HG02759 (cell line): ENCODE measurements at regions not wholly inside any gene's neighbourhood (a gene's known extent, or its start where the extent isn't known, plus 50 kb on each side); places are given as distances from the start of the nearest gene placed in this dataset.
A peak's percentile ranks its signal among the peaks of the same experiment; 100 is the strongest.

ENCODE experiments used
- ATAC-seq: cut with Tn5 transposase; IDR thresholded peaks from one replicate; pipeline ENCODE4 v1.9.1; 2021; ENCODE audit warnings: mild to moderate bottlenecking, moderate library complexity; ENCODE audit not compliant: unreplicated experiment

- ATAC-seq, result no peak
Measured at GRCh38 chr12:98243190-98243589, 272.2 kb upstream of the TMPO start.

DNA sequence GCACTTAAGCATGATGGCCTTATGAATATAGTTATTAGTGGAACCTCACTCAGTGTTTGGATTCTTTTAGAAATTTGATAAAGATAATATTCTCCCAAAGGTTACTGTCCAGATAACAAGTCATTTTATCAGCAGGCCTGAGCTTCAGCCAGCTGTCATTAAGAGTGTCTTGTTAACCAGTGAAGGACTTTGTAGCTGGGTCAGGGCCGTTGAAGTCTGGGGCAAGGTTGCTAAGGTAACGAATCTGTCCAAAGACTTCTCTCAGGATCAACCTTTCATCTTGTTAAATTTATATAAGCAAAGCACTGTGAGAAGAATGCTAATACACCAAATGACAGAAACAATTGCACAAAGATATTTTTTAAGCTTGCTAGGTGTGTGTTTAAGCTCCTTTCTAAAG lies 271.3 kb upstream of the TMPO start:
- no peak for ATAC-seq

DNA sequence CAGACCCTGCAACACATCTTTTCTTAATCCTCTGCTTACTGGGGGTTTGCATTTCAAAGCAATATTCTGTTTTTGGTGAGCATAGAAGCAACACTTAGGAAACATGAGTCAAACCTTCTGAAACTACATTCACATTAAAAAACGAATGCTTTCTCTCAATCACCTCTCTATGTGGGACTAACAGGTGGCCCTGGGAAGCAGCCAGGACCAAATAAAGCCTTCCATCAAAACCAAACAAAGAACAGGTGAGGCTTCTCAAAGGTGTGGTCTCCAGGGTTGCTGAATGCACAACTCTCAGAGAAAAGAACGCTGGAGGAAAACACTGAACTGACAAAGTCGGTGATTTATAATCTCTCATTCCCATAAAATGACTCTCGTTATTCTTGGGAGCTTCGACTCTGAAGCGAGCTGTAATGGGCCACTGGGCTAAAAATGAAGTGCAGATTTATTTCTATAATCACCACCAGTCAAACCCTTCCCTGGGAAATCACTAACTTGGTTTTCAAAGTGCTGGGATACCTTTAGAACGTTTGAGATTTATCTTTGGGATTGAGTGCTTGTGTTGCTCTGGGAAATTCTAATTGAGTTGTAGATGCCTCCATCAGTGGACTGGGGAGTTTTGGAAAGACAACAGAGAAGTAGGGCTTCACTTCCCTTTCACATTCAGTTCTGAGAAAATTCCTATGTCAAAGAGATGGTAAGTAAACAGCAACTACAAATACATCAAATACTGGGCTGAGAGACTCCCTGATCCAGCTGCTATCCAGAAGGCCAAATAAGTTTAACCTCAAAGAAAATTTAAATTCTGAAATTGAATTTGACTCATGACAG lies 262.0 kb upstream of the TMPO start:
- no peak for ATAC-seq

DNA sequence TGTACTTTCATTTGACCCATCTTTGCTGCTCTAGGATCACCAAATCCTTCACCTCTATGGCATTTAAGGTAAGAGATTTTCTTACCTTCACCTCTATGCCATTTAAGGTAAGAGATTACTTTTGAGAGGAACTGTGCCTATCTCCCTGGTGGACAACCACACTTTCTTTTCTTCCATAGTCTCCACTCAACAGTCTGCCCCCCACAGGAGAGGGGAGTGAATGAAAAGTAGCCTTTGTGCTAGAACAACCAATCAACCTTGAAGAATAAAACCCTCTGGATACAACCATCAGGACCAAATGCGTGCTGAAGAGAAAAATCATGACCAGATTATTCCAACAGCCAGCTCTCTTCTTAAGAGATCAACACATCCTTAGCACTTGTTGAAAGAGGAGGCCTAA lies 258.6 kb upstream of the TMPO start:
- no peak for ATAC-seq

- ATAC-seq, result no peak
Measured at GRCh38 chr12:98259693-98260092, 255.7 kb upstream of the TMPO start.

- ATAC-seq, result no peak
Measured at GRCh38 chr12:98260276-98260675, 255.1 kb upstream of the TMPO start.

DNA sequence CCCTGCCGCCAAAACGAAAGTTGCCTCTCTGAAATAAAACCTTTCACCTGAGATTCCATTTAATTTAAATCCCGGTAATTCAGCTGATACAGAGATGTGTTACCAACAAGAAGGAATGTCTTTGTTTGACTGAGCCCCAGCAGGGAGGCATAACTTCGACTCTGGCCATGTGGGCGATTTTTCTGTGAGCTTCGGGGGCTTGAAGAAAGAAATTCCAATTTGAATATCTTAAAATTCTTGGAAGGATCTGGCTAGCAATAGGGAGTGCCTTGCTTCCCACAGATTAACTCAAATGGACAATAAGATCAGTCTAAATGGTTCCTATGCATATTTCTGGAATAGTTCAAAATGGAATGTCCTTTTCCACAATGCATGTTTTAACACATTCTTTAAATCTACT lies 252.5 kb upstream of the TMPO start:
- ATAC-seq, result no peak

- ATAC-seq, result peak; percentile 97
Measured at GRCh38 chr12:98274430-98275130, 240.8 kb upstream of the TMPO start.

DNA sequence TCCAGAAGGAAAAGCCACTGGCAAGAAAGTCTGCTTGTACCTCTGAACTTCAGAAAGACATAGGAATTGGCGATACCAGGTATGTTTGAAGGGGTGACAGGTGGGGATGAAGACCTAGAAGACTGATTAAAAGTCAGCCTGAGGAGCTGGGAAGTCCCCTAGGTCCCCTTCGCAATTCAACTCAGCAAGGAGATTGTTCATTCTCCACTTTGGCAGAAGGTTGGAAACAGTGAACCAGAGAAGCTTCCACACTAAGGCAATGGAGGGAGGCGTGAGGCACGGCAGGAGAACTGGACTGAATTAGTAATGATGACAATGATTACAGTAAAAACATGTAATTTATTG lies 240.3 kb upstream of the TMPO start:
- ATAC-seq, result peak; percentile 64

DNA sequence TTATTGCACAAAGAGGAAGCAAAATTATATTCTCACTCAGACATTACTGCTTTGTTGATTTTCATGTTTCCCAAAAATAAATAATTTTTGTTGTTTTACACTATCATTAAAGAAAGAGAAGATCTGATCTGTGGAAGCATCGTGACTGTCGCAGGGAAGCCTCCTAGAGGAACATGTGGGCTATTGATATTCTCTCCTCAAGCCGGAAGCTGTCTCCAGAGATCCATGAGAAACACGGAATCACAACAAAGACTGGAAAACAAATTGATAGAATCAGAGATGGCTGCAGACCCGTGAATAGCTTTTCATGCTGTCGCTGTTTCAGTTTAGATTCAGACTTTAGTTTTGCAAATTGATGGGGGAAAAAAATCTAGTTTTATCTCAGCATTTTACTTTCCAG lies 235.2 kb upstream of the TMPO start:
- ATAC-seq, result no peak

GRCh38 chr12:98280621-98281020 lies 234.8 kb upstream of the TMPO start:
- ATAC-seq, result no peak

DNA sequence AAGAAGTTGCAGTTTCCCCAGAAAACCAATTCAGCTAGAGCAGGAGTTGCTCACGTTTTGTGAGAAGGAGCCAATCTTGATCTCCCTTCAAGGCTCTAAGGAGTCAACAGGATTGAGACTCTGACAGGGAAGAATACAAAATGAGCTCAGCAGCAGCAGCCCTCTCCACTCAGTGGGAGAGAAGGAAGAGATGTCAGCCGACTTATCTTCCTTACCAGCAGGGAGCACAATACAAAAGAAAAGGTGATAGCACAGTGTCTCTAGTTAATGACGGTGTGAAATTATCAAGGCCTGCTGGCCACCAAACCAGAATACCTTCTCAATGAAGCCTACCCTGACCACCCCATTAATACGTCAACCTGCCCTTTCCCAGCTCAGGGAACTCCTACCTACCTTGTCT lies 223.6 kb upstream of the TMPO start:
- ATAC-seq, result no peak

DNA sequence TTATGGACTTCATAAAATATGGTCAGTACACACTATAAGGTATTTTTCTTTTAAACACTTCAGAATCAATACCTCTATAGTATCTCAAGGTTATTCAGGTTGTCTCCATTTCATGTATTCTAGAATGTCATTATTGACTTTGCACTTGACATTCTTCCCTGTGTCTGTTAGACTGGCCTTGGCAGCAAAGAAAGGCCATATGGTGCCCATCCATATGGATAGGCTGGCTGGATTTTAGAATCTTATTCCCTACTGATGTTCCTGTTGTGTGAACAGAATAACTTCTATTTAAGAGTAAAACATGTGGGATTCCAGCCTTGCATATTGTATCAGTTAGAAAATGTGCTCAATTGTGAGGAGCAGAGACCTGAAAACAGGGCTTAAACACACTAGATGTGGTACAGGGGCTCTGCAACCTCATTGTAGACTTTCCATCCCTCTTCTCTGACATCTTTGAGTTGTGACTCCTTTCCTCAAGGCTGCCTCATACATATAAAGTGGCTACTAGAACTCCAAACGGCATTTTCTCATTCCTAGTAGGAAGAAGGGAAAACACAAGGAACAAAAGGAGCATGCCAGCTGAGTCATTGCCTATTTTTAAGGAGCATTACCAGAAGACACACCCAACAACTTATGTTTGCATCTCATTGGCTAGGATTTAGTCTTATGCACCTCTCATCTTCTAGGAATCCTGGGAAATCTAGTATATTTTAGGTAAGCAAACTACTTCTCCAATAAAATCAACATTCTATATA lies 221.2 kb upstream of the TMPO start:
- no peak for ATAC-seq

DNA sequence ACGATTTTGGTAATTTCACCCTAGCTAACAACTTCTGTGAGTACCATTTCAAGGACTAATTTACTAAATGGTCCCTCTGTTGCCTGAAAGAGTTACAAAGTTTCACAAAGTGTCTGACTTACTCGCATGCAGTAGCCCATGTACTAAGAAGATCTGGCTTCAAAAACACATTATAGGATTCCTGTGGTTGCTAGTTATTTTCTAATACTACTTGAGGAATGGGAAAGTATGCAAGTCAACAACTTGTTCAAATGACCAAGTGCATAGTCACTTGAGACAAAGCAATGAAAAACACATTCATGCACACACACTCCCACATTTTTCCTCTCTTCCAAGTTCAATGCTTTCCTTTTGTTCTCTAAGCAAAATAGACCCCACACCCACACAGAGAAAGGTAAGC lies 219.7 kb upstream of the TMPO start:
- ATAC-seq, result no peak

GRCh38 chr12:98296462-98297079 lies 218.8 kb upstream of the TMPO start:
- ATAC-seq, result no peak

GRCh38 chr12:98297538-98297937 lies 217.9 kb upstream of the TMPO start:
- no peak for ATAC-seq

- ATAC-seq, result no peak
Measured at GRCh38 chr12:98308141-98308540, 207.2 kb upstream of the TMPO start.

DNA sequence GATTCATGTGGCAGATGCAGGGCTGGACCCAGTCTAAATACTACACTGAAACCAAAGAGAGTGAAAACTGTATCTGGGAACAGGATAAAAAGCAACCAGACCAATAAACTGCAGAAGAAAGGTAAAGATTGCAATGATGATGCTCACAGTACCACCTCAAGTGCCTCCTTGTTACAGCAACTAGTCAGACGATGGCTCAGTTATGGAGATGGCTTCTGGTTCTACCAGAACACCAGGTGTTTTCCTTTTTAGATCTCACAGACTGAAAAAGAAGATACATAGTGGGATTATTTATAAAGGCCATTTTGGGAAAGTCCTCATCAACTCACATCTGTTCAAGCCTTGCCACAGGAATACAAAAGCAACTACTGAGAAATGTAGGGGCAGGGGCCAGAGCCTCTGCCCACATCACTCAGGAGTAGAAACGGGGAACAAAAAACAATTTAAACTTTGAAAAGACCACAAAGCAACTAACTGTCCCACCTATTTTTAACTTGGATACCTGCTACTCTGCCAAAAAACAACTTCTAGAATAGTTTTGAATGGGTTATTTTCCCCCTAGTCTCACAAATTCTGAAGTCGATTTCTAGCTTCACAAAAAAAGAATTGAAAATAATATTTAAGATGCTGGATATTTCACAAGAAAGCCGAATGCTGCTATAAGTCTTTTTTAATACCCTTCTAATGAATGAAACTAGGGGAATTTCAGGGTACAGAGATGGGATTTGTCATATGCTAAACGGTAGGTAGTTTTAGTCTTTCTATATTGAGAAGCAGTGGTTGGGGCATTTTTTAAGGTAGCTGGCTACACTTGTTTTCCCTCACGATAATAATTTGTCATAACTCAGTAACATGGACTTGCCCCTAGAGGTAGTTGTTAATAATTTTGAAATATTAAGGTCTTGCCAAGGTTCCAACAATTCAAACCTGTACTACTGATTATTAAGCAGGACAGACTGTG lies 197.2 kb upstream of the TMPO start:
- no peak for ATAC-seq

DNA sequence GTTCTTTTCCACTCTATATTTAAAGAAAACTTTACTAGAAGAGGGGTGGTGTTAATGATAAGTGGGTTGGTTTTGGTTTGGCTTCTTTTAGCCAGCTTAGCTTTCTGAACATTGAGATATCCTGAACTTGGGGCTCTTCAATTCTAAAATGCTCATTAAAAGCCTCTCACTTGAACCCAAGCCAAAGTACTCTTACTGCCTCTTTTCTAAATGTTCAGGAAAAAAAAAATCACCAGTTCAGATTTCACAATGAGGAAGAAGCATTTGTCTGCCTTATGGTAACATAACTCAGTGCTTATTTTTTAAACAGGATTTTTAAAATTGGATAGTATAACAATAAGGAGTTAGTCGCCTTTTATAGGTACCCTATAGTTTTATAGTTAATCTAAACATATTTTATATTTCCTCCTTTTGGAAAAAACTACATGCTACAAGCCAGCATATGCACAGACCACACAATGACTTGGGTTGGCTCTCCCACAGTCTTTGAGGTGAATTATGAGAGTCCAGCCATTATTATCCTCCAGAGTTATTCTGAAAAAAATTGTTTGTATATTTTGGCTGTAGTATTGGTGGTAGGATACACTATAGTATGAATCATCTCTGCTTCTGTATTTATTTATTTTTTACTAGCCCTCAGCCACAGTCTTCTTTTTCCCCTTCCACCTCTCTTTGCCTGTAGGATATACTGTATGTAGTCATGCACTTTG lies 195.5 kb upstream of the TMPO start:
- ATAC-seq, result no peak

GRCh38 chr12:98325003-98325402 lies 190.4 kb upstream of the TMPO start:
- no peak for ATAC-seq
